Glomerular visceral epithelial cell (primary cell): ENCODE measurements at regions not wholly inside any gene's neighbourhood (a gene's known extent, or its start where the extent isn't known, plus 50 kb on each side); places are given as distances from the start of the nearest gene placed in this dataset.
A peak's percentile ranks its signal among the peaks of the same experiment; 100 is the strongest.
"Not testable (repeated sequence)": the region's sequence is repeated elsewhere in the genome, so short reads cannot be mapped to it uniquely, and the experiment has no call there.

Experiments used
- DNase-seq: peaks from one replicate; pipeline ENCODE4 v3.0.0-alpha.2; 2016; ENCODE audit errors: extremely low spot score

DNA sequence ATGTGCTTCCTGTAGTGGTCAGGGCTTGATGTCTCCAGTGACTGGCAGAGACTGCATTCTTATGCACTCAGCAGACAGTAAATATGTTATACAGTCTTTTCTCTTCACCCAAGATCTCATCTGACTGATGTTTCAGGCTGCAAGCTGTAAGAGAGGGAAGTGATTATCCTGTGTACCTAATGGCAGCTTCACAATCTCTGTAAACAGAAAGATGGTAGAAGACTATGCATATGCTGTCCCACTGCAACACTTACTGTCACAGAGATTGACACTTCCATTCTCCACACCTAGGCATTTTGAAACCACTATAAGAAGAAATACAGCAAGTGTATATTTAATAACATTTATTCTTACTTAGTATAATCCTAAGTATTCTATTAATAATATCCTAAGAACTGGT, 97.6 kb upstream of the ANXA1 start:
- DNase-seq: no peak

DNA sequence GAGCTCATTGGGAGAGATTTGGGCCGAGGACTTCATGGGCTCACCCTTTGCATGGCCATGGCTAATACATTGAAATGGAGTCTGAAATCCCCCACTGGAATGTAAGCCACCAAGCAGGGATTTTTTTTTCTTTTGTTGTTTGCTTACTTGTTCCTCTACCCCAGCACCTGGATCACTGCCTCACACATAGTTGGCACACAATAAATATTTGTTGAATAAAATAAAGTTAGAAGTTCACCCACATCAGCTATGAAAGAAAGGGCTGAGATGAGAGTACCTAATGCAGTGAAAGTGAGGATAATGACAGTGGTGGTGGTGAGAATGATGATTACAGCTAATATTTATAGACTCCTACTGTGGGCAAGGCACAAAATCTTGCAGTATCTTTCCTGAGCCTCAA, 98.1 kb upstream of the ANXA1 start:
- DNase-seq: no peak

DNA sequence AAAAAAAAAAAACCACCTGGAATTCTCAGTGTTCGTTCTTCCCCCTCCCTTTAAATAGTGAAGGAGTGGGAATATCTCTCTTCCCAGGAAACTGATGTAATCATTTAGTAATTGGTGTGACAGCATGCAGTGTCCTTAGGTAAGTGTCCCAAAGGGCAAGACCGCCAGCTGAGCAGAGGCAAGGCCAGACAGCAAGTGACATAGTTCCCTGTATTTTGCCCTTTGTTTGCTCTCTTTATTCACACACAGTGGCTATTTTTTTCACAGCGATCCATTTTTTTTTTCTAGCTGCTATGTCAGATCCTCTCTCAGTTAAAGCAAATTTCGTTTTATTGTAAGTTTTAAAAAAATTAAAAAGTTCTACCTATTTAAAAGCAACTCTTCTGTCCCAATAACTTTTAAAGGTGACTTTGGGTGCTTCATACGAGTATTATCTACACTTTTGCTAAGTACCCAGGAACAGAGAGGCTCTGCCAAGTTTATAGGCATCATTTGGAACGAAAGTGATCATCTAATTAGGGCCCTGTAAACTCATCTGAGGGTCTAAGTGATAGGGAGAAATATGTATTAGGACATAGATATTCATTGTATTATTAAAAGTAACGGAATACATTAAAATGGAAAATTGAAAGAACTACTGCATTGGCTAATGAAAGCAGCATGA, 98.2 kb upstream of the ALDH1A1 start:
- DNase-seq: no peak

DNA sequence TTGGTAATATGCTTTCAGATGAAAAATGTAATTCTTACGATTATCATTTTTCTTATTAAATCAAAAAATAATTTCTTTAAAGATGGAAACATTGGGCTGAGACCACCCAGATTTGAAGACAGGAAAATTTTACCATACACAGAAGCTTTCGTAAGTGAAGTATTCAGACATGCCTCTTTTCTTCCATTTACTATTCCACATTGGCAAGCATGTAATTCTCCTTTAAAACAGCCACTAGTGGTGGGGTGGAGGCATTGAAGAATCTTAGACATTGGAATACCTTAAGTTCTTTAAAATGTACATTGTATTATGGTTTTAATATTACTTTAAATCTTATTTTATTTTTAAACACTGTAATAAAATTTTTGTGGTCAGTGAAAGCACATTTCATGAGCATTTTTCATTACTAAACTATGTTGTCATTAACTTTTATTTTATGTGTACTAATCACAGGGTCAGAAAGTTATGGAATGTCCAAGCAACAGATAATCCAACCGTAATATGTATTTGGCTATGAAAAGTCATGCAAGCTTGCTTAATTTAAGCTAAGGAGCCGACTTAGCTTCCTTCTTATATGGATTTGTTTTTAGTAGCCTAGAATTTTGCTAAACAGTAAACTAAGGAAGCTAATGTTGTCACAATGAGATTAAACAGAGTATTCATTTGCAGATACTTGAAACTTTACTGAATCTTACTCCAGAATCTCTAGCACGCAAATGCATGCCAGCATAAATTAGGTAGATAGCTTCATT, 97.4 kb upstream of the ALDH1A1 start:
- DNase-seq: peak; percentile 6

DNA sequence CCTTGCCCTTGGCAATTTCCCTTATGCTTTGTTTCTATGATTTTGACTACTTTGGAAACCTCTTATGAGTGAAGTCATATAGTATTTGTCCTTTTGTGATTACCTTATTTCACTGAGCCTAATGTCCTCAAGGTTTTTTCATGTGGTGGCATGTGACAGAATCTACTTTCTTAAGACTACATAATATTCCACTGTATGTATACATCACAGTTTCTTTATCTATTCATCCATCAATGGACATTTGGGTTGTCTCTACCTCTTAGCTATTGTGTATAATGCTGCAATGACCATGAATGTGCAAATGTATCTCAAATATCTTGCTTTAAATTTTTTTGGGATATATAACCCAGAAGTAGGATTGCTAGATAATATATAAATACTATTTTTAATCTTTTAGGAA, 96.4 kb upstream of the ALDH1A1 start:
- no peak for DNase-seq

DNA sequence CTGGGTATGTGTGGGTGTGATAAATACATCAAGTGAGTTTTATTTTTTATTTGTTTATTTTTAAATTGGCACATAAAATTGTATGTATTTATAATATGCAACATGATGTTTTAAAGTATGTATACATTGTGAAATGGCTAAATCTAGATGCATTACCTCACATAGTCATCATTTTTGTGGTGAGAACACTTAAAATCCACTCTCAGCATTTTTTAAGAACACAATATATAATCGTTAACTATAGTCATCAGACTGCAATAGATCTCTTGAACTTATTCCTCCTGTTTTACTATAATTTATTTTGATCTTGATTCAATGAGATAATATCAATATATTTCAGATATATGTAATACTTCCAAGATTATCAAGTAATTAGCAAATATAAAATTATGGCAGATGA, 93.9 kb upstream of the ALDH1A1 start:
- DNase-seq: no peak

DNA sequence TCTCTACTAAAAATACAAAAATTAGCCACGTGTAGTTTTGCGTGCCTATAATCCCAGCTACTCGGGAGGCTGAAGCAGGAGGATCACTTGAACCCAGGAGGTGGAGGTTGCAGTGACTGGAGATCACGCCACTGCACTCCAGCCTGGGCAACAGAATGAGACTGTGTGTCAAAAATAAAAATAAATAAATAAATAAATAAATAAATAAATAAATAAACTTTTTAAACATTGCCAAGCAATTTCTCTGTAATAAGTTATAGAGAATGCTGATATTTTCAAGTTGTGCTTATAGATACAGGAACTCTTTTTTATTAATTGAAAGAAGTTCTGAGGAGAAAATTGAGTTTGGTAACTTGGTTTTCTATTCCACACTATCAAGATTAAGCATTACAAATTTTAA, 91.9 kb upstream of the ALDH1A1 start:
- DNase-seq: not testable (repeated sequence)

DNA sequence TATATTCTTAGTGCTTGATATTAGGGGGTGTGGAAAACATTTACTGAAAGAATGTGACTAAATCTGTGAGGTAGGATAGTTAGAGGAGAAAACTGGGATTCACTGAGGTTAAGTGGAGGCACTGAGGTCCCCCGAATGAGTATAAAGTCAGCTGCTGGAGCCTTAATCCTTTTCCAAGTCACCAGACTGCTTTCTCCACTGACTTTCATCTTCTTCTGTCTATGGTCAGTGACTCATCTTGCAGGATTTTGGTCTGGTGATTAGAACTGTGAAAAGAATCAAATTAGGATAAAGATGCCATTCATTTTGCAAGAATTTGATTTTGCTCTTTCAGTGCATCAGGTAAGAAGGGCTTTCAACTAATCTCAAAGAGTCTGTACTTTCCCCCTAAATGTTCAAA, 89.3 kb upstream of the ALDH1A1 start:
- DNase-seq: peak; percentile 51

DNA sequence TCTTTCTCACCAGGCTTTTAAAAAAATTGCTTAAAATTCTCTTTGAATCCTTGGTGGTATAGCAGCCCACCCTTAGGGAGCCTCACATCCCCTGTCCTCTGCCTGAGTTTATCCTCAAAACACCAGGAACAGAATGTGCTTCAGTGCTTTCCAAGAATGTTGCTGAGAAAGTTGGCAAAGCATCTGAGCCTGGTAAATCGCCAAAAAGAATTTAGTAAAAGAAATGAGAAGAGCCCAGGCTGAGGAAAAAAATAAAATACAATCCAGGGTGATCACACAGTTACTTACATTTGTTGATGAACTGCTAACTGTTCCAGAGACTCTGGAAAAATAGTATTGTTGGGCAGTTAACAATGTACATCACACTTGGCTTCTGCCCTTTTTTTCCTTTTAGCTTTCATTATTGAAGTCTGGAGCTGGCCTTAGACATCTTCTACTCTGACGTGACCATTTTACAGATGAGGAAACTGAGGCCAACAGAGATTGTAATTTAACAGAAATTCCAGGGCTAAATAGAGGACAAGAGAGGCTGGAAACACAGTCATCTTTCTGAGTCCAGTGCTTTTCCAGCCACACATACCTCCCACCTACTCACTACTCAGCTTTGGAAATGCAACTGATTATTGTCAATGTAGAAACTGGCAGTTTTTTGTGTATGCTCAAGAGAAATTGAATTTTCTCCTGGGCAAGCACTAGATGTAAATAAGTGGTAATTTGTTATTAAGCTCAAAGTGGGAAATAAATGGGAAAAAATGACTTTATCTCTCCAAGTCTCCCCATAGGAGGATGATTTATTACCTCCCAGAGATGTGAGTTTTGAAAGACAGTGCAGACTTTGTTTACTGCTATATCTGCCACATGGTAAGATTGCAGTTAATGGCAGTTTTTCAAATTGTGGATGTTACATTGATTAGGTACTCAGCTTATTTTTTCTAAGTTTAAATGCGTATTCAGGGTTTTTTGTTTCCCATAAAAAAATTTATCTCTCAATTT, 86.7 kb upstream of the ALDH1A1 start:
- peak; percentile 50 for DNase-seq

DNA sequence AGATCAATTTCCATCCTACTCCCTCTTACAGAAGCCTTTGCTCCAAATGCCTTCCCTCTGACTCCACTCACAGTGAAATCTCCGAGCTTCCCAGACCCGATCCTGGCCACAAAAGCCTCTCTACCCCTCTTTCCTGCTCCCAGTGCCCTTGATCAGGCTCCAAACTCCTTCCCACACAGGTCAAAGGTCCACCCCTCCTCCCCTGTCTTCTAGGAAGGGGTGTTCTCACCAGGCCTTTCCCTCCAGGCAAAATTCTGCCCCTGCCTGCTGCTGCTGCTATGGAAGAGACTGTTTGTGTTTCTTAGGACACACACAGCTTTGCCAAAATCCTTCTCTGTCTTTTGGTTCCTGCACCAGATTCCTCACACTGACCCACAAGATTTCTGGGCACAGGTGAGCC, 85.8 kb upstream of the ALDH1A1 start:
- peak; percentile 41 for DNase-seq

DNA sequence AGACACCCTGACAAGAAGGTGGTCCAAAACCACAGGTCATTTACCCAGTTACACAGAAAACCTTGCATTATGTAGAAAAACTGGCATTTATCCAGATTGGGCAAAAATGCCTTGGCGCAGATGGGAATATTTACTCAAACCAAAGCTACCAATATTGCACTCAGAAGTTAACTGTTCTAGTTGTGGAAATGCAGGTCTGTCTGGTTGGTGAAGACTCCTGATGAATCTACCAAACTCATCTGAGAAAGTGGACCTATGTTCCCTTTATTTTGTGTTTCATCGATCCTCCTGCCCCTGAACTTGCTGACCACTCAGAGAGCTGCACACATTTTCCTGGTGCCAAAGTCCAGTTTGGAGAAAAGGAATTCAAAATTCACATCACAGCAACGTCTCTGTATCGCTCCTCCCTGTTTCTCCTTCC, 85.2 kb upstream of the ALDH1A1 start:
- DNase-seq: no peak

DNA sequence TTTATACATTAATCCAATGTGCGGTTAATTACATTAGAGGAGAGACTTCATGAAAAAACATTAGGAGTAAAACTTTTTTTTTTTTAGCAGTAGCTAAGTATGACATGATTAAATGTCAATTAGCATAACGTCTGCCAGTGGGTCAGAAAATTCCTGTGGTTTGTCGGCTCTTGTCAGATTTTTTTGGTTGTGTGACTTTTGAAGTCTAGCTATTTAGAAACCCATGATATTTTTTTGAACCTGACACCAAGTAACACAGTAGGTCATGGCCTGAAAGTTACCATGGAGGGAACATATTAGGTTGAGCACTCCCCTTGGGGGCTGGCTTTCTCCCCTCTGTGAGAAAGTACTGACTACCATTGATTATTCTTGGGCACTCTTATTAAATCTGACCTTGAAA, 84.8 kb upstream of the ALDH1A1 start:
- DNase-seq: peak; percentile 57

DNA sequence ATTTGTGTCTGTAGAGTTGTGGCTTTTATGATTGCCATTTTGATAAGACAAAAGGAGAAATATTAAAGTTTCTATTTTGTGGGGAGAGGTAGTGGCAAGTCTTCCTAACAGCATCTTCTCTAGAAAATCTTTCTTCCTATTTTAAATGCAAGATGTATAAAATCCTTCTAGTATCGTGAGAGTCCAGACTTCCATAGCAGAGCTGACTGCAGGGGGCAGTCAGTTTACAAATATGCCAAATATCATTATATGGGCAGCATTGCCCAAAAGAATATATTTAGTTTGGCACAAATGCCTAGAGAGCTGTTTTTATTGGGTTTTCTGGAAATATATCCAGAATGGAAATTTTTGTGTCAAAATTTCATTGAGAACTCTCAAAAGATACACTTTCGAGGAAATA, 82.1 kb upstream of the ALDH1A1 start:
- DNase-seq: no peak

DNA sequence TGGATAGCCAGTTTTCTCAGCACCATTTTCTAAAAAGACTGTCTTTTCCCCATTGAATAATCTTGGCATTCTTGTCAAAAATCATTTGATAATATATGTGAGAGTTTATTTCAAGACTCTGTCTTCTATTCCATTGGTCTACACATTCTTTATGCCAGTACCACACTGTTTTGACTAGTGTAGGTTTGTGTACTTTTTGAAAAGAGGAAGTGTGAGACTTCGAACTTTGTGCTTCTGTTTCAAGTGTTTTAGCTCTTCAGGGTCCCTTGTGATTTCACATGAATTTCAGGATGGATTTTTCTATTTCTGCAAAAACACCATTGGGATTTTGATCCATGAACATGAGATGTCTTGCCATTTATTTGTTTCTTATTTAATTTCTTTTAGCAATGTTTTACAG, 78.5 kb upstream of the ALDH1A1 start:
- no peak for DNase-seq

DNA sequence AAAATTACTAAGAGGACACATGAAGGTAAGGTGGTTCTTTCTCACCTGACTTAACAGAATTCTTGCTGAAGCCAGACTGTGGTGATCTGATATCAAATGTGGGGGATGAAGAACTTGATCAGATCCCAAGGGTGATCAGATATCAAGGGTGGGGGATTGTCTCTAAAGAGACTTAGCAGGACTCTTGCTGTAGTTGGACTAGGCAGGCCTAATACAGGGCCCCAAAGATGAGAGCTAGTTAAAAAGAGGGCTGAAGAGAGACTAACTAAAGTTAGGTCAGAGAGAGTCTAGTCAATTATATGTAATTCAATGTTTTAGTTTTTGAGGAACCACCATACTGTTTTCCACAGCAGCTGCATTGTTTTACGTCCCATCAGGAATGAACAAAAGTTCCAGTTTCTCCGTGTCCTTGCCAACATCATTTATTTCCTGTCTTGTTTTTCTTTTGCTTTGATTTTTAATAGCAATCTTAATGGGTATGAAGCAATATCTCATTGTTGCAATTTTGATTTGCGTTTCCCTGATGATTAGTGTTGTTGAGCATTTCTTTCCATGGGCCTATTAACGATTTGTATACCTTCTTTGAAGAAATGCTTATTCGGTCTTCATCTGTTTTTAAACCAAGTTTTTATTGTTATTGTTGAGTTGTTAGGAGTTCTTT, 77.6 kb upstream of the ALDH1A1 start:
- DNase-seq: no peak

DNA sequence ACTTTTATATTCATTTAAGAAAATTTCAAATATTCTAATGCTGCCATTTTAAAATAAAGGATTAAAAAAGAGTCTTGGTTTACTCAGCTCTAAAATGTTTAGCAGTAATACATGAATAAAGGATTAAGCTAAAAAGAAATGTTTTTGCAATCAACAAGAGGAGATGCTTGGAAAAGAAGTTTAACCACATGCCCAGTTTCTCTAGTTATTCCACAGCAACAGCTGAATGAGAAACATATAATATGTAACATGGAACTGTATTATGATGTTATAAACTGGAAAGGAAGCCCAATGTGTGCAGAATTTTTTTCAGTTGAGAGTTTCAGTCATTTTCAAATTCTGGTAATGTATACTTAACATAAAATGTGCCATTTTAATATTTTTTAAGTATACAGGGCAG, 76.5 kb upstream of the ALDH1A1 start:
- no peak for DNase-seq

DNA sequence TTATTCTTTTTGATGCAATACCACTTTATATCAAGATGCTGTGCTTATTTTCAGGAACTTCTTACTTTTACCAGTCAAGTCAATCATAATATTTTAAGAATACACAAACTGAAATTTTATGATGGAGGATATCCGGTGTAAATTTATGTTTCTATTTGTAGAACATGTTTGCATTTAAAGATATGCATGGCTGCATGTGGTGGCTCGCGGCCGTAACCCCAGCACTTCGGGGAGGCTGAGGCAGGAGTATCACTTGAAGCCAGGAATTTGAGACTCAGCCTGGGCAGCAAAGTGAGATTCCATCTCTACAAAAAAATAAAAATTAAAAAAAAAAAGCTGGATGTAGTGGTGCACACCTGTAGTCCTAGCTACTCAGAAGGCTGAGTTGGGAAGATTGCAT, 73.5 kb upstream of the ALDH1A1 start:
- DNase-seq: no peak

DNA sequence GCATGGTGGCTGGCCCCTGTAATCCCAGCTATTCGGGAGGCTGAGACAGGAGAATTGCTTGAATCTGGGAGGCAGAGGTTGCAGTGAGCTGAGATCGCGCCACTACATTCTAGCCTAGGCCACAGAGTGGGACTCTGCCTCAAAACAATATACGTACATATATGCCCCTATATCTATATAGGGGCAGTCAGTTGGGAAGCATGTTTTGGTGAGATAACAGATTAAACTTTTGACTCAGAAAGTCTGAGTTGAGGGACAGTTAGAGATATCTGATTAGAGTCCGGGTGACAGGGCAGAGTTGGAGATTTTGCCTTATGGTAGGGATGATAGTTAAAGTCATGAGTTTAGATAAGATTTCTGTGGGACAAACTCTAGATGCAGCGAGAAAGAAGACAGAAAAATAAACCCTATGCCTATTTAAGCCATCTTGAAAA, 71.8 kb upstream of the ALDH1A1 start:
- no peak for DNase-seq

DNA sequence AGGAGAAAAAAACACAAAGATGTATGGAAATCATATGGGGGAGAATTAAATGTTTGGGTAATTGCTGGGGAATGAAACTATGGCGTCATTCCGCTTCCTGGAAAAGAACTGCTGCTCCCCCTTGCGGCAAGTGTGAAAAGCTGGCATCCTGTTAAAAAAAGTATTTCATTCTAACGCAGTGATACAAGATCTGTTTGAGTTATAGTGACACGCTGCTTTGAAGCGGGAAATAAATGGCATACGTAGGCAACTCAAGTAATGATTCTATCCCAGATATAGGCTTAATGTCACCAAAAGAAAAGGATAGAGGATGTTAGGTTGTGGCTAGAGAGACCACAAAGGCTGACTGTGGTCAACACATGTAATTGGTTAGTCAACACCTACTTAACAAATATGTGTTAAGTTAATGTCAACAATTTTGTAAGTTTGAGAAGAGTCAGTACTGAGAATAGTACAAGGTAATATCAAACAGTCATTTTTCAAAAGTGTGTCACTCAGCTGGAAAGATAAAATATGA, 70.2 kb upstream of the ALDH1A1 start:
- DNase-seq: peak; percentile 68

DNA sequence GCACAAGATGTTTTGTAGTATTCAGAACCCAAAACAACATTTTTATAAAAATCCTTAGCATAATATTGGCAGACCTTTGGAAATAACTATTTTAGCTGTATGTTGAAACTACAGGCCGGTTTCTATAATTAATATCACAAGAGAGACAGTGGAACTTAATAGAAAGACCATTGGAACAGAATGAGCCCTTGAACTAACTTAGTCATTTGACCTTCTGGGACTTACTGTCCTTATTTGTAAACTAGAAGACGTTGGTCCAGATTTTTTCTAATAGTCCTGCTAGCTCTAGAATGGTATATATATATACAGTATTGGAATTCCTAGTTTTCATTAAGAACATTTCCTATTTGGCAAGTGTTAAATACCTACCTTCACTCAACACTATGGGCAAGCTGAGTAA, 69.5 kb upstream of the ALDH1A1 start:
- DNase-seq: no peak

DNA sequence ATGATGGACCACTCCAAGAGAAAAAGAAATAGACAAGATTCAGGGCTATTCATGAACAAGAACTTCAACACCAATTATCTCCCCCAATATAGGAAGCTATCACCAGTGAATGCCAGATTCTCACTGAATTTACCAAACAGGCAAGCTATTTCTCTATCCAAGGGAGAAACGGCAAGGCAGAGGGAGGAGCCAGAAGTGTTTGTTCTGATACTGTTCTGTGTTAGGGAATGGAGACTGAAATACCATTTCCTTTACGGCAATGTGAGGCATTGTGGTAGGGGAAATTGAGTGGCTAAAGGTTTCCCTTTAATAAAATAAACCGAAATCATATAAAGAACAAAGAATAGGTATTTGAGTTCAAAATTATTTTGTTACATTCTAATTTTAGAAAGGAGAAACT, 68.0 kb upstream of the ALDH1A1 start:
- DNase-seq: no peak

DNA sequence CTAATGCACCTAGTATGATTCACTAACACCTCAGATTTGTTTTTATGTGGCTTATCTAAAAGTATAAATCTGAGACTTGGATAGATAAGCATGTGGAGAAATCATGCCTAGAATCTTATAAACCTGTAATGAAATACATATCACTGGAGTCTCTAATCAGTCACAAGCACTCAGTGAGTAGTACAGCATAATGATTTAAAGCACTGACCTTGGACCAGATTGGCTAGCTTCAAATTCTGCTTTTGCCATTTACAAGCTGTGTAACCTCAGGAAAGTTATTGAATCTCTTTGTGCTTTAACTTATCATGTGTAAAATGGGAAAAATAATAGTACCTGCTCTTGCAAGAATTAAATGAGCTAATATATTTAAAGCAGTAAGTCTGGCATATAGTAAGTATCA, 61.2 kb upstream of the ALDH1A1 start:
- no peak for DNase-seq
